Activated T-cell treated with anti-CD3 and anti-CD28 coated beads for 24 hours (primary cell): ENCODE measurements at regions not wholly inside any gene's neighbourhood (a gene's known extent, or its start where the extent isn't known, plus 50 kb on each side); places are given as distances from the start of the nearest gene placed in this dataset.
"Not testable (repeated sequence)": the region's sequence is repeated elsewhere in the genome, so short reads cannot be mapped to it uniquely, and the experiment has no call there.

ENCODE experiments used
- DNase-seq: peaks from one replicate; pipeline ENCODE4 v3.0.0-alpha.2; 2020; ENCODE audit warnings: low read depth

DNA sequence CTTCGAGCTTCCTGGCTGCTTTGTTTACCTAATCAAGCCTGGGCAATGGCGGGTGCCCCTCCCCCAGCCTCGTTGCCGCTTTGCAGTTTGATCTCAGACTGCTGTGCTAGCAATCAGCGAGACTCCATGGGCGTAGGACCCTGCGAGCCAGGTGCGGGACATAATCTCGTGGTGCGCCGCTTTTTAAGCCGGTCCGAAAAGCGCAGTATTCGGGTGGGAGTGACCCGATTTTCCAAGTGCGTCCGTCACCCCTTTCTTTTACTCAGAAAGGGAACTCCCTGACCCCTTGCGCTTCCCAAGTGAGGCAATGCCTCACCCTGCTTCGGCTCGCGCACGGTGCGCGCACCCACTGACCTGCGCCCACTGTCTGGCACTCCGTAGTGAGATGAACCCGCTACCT is 889.3 kb upstream of the NUDT12 start:
- DNase-seq, result not testable (repeated sequence)

DNA sequence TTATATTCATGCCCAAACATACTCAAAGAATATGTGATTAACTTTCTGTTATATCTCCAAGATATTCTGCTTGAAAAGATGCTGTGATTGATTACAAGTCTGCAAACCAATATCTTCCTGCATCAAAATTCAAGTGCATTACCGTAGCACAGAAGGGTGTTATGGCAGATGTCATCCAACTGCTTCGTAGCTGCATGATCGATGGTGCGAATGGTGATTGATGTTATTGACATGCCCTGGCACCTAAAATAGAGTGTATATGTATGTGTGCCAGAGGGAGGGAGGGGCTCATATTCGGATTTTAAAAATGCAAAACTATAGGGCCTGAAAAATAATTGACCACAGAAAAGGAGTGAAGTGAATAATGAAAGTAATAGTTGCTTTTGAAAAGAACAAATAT is 882.1 kb upstream of the NUDT12 start:
- DNase-seq, result no peak

DNA sequence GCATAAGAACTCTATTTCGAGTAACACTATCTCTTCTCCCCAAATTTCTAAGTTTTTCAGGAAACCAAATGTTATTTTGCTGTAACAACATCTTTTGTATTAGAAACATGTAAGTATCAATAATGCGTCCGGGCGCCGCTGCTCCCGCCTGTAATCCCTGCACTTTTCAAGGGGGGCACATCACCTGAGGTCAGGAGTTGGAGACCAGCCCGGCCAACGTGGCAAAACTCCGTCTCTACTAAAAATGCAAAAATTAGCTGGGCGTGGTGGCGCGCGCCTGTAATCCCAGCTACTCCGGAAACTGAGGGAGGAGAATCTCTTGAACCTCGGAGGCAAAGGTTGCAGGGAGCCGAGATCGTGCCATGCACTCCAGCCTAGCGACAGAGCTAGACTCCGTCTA is 881.1 kb upstream of the NUDT12 start:
- DNase-seq, result no peak

- no peak for DNase-seq
These were observed 869.4 kb upstream of the NUDT12 start for GRCh38 chr5:104431981-104432380.

DNA sequence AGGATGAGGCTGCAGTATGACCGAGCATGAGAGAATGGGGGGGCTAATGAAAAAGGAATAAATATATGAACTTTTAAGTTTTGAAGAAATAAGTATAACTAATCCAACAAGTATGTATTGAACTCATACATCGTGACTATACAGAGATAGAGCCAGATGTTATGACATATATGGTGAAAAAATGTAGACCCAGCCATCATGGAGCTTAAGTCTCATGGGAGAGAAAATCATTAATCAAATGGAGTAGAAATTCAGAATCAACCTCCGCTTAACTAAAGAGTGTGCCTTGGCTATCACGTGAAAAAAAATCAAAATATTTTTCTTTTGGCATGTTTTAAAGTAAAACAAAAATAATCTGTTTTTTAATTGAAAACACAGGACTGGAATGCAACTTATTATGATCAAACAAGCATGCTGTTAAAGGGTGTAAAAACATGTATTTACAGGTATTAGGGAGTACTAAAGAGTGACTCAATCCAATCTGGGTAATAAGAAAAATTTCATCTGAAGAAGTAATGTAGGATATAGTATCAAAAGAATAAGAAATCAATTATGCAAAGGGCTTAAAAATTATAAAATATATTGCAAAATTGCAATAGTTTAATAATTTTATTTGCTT is 868.5 kb upstream of the NUDT12 start:
- DNase-seq, result no peak

GRCh38 chr5:104429911-104430310 is 867.3 kb upstream of the NUDT12 start:
- DNase-seq, result no peak

DNA sequence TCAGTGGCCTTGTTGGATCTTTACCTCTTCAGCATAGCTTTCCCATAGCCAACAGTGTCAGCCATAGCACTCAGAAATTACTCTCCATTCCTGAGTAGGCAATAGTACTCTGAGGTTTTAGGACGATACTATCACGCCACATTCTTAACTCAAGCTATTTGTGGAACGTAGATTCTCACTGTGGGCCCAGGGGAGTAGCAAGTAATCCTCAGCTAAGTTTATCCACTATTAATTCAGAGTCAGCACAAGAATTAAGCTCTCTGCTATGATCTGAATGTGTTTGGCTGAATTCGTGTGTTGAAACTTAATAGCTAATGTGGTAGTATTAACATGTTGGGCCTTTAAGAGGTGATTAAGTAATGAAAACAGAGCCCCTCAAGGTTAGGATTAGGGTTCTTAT is 858.8 kb upstream of the NUDT12 start:
- no peak for DNase-seq

DNA sequence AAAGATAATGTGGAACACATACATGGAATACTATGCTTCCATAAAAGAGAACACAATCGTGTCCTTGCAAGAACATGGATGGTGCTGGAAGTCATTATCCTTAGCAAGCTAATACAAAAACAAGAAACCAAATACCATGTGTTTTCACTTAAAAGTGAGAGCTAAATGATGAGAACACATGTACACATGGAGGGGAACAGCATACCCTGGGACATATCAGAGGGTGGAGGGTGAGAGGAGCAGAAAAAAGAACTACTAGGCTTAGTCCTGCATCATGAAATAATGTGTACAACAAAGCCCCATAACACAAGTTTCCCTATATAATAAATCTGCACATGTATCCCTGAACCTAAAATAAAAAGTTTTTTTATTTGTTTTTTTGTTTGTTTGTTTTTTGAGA is 855.5 kb upstream of the NUDT12 start:
- DNase-seq, result no peak

DNA sequence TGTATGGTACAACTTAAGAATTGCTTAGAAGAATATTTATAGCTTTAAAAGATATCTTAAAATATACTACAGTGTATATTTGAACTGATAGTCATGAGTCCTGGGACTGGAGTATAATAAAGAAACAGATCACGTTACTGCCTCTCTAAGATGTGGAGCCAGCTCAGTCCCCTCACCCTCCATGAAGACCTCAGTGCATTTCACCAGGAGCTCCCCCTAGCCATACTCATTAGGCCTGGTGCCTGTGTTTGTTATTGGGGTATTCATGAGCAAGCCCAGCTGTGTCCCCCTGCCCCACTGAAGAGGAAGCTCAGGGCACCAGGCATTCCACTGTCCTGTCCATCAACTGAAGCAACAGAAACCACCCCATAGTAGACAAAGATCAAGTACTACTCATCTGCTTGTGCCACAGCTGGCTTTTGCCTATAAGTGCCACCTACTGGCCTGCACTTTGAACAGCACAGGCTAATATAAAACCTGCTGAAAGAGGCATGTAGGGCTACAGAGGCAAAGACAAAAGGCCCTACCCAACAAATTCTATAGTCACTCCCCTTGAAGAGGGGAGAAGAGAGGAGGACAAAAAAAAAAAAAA is 850.2 kb upstream of the NUDT12 start:
- DNase-seq, result no peak

DNA sequence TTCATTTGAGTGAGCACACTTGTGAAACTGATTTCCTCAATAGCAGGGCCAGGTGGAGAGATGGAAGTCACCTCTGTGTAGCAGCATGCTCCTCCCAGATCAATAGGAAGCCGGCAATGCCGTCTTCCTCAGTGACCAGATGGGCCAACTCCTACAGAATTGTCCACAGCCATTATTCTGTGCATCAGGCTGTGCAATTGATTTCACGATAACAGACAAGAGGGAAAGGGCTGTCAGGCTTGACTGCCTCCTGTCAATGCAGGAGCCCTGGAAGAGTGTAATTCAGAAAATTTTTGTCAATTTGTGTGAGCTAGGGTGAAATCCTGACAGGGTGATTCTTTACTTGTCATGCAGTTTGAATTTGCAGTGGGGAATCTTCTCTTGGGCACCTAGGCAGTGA is 838.4 kb upstream of the NUDT12 start:
- no peak for DNase-seq

DNA sequence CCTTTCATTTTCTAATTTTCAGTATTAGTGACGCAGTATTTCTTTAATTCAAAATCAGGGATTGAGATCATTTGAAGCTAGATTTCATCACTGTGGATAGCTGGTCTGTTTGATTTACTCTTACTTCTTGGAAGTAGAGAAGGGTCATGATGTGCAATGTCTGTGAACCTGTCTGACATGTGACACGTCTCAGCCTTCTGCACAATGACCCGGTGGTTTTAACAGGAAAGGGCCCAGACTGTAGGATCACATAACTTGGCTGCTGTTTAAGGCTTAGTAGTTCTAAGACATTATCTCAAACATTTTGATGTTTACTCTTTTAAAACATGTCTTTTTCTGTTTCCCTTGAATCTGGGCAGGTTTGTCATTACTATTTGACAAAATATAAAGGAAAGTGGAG is 823.3 kb upstream of the NUDT12 start:
- no peak for DNase-seq

DNA sequence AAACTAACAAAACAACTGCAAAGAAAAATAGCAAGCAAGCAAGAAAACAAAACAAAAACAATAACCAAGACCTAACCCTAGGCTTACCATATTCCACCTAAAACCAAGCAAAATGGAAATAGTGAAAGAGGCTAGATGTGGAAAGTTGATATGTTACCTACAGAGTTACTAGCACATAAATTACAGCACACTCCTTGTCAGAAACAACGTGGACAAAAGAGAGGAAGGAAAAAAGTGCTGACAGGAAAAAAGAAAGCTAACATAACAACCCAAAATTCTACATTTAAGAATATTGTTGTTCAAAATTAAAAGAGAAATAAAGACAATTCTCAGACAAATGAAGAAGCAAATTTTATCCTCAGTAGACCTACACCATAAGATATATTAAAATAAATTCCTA is 812.8 kb upstream of the NUDT12 start:
- no peak for DNase-seq

GRCh38 chr5:104372796-104373195 is 810.2 kb upstream of the NUDT12 start:
- no peak for DNase-seq

DNA sequence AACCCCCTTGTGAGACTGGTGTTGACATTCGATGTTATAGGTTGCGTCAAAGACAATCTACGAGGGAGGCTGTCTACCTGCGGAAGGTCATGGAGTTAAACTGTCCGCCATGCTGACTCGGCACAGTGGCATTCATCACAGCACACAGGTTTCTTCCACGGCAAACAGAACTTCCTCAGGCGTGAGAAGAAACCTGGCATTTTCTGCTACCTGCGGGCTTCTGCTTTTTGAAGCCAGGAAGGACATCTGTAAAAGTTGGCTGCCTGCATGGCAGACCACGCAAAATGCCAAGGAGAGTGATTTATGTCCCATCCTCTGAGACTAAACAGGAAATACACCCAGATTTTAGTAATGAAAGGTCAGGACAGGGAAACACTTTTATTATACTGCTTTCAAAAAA is 809.8 kb upstream of the NUDT12 start:
- DNase-seq, result no peak

DNA sequence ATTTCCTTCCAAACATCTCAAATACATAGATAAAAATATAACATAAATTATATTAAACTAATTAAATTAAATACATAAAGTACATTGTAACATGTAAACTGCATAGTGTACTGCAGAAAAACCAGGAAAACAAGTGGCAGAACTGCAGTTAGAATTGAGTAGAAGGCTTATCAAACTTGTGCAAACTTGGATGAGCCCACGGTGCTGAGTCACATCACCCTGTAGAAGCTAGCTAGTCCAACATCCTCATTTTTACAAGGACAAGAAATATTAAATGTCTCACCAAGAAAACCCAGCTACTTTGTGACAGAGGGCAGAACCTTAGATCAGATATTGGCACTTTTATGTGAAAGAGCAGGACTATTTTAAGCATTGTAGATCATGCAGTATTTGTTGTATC is 807.9 kb upstream of the NUDT12 start:
- no peak for DNase-seq

DNA sequence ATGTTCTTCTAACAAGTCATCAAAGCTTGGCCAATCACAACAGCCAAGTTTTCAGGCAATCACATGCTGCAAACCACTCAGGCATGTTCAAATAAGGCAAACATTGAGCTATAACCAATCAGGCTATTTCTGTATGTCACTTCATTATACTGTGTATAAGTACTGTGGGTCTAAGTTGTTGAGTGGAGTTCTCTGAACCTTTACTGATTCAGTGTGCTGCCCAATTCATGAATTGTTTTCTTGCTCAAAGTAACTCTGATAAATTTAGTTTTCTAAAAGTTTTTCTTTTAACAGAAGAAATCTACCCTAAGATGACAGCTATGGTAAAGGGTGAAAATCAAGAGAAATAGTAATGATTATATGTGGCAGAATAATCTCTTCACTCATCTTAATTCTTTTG is 805.4 kb upstream of the NUDT12 start:
- no peak for DNase-seq

GRCh38 chr5:104363567-104363966 is 801.0 kb upstream of the NUDT12 start:
- no peak for DNase-seq

DNA sequence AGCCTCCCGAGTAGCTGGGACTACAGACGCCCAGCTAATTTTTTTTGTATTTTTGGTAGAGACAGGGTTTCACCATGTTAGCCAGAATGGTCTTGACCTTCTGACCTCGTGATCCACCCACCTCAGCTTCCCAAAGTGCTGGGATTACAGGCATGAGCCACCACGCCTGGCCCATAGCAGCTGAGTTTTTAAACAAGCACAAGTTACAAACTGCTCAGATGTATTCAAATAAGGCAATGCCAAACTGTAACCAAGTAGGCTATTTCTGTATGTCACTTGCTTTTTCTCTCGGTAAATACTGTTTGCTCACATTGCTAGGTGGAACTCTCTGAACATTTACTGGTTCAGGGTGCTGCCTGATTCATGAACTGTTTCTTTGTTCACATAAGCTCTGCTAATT is 799.3 kb upstream of the NUDT12 start:
- no peak for DNase-seq

DNA sequence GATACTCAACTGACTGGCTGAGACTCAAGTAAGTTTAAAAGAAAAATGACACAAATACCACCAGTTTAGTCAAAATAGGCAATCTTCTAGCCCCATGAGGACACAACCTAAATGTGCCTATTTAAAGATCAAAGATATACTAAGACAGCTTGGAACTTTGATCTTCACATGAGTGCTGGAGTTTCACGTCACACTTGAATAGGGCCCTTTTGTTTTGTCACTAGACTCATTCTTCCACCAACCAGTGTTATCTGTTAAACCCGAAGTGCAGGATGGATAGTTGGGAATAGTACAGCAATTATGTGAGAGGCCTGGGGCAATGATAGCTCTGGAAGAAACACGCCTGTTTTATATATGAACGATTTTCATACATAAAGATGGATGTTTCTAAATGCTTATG is 792.8 kb upstream of the NUDT12 start:
- no peak for DNase-seq

- no peak for DNase-seq
These were observed 790.8 kb upstream of the NUDT12 start for GRCh38 chr5:104353371-104353770.

DNA sequence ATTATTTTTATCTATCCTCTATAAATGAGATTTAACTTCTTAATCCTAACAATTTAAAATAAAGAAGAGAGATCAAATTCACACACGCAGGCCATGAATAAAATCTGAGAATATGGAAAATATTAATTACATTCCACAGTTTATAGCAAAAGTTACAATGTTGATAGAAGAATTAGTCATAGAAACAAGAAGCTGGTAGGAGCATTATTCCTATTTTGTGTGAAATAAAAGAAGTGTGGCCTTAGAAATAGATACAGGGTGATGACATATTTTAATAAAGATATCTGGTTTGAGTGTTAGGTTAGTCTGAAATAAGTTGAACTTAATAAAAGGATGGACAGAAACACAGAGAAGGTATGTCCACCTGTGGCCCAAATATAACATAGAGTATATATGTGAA is 790.4 kb upstream of the NUDT12 start:
- no peak for DNase-seq

GRCh38 chr5:104347119-104347708 is 784.6 kb upstream of the NUDT12 start:
- DNase-seq, result no peak

- DNase-seq, result no peak
These were observed 782.8 kb upstream of the NUDT12 start for GRCh38 chr5:104345222-104346016.
